SK-N-SH (cell line): ENCODE measurements at regions not wholly inside any gene's neighbourhood (a gene's known extent, or its start where the extent isn't known, plus 50 kb on each side); places are given as distances from the start of the nearest gene placed in this dataset.

ENCODE experiments used
- CTCF ChIA-PET: fragments of 300-600, 350-600 bp; formaldehyde crosslinking; extraction: SDS; loops from one replicate; lab custom pipeline; 2021; lab: Yijun Ruan, JAX
- POLR2A ChIA-PET: fragments of 350-600 bp; sonication (Branson Sonifier 250); formaldehyde crosslinking; extraction: SDS; loops from one replicate; lab custom pipeline; 2020; ENCODE audit warnings: antibody characterized with exemption, inconsistent platforms; lab: Yijun Ruan, JAX
- DNase-seq: peaks from one replicate; pipeline ENCODE4 v3.0.0; 2012
- H2AFZ ChIP-seq: fragments of 200-600 bp; sonication (generic); 2 replicates; pipeline ENCODE4 v1.8.1; 2016; ENCODE audit warnings: antibody characterized with exemption, mild to moderate bottlenecking, low read depth
- H3F3A ChIP-seq: fragments of 200-600 bp; sonication (generic); replicated peaks from 2 replicates; pipeline ENCODE3; 2016; ENCODE audit warnings: antibody characterized with exemption, mild to moderate bottlenecking; ENCODE audit not compliant: insufficient read depth
- H3K27ac ChIP-seq, 2 experiments: fragments of 200-500 bp in 1 of 2; fragments of 200-600 bp in 1 of 2; sonication (Bioruptor generic) in 1 of 2; sonication (generic), shearing (Covaris generic) in 1 of 2; 2 replicates each; pipeline versions ENCODE4 v1.5.1 to v1.6.1; 2014 to 2016; ENCODE audit warnings: low read depth in 2 of 2, inconsistent platforms in 1 of 2, low read length in 1 of 2, mild to moderate bottlenecking in 1 of 2, mixed read lengths in 1 of 2
- H3K27me3 ChIP-seq: fragments of 200-600 bp; sonication (generic), shearing (Covaris generic); 2 replicates; pipeline ENCODE4 v1.6.1; 2016; ENCODE audit warnings: mixed run types; ENCODE audit not compliant: insufficient read depth
- H3K36me3 ChIP-seq, 2 experiments: fragments of 200-500 bp in 1 of 2; fragments of 200-600 bp in 1 of 2; sonication (Bioruptor generic) in 1 of 2; sonication (generic) in 1 of 2; replicated peaks in 1 of 2; 2 replicates each; pipeline versions ENCODE3 to v1.5.1; 2014 to 2016; ENCODE audit warnings: low read length in 1 of 2, mild to moderate bottlenecking in 1 of 2; ENCODE audit not compliant: insufficient read depth in 2 of 2, control insufficient read depth in 1 of 2
- H3K4me1 ChIP-seq, 2 experiments: fragments of 200-500 bp in 1 of 2; fragments of 200-600 bp in 1 of 2; sonication (Bioruptor generic) in 1 of 2; sonication (generic), shearing (Covaris generic) in 1 of 2; 2 replicates each; pipeline versions ENCODE4 v1.5.1 to v1.6.1; 2014 to 2016; ENCODE audit warnings: low read depth in 1 of 2, low read length in 1 of 2, mixed run types in 1 of 2; ENCODE audit not compliant: insufficient read depth in 2 of 2, control insufficient read depth in 1 of 2
- H3K4me2 ChIP-seq: fragments of 200-600 bp; sonication (generic), shearing (Covaris generic); 2 replicates; pipeline ENCODE4 v1.6.1; 2017; ENCODE audit warnings: mixed run types
- H3K4me3 ChIP-seq, 2 experiments: fragments of 200-500 bp in 1 of 2; fragments of 200-600 bp in 1 of 2; sonication (Bioruptor generic) in 1 of 2; sonication (generic), shearing (Covaris generic) in 1 of 2; 2 replicates each; pipeline versions ENCODE4 v1.5.1 to v1.8.1; 2014 to 2016; ENCODE audit warnings: low read depth in 2 of 2, inconsistent platforms in 1 of 2, low read length in 1 of 2, mild to moderate bottlenecking in 1 of 2, mixed read lengths in 1 of 2, moderate library complexity in 1 of 2
- H3K79me2 ChIP-seq: fragments of 200-600 bp; sonication (generic); 2 replicates; pipeline ENCODE4 v1.8.1; 2017; ENCODE audit warnings: mild to moderate bottlenecking; ENCODE audit not compliant: insufficient read depth
- H3K9ac ChIP-seq: fragments of 200-600 bp; sonication (generic); 2 replicates; pipeline ENCODE4 v1.6.1; 2017; ENCODE audit warnings: mixed run types
- H3K9me2 ChIP-seq: fragments of 200-600 bp; sonication (generic); 2 replicates; pipeline ENCODE4 v1.6.1; 2017; ENCODE audit warnings: mixed run types
- H3K9me3 ChIP-seq: fragments of 200-600 bp; sonication (generic); 2 replicates; pipeline ENCODE4 v1.6.1; 2017; ENCODE audit warnings: mixed run types, mild to moderate bottlenecking, moderate library complexity
- H4K20me1 ChIP-seq: fragments of 200-600 bp; sonication (generic); 2 replicates; pipeline ENCODE4 v1.6.1; 2017; ENCODE audit warnings: mild to moderate bottlenecking, mixed run types; ENCODE audit not compliant: insufficient read depth
- CHD2 ChIP-seq: fragments of 150-350 bp; IDR thresholded peaks from 2 replicates; pipeline ENCODE4 v1.6.1; 2018; ENCODE audit warnings: low read length; ENCODE audit not compliant: partially characterized antibody
- CTCF ChIP-seq: fragments of 200-600 bp; sonication (generic); IDR thresholded peaks from 2 replicates; pipeline ENCODE4 v1.6.1; 2017; ENCODE audit warnings: antibody characterized with exemption, mild to moderate bottlenecking, moderate library complexity
- ELF1 ChIP-seq: IDR thresholded peaks from 2 replicates; pipeline ENCODE4 v1.4.0; 2012
- EP300 ChIP-seq, 2 experiments: IDR thresholded peaks; 2 replicates each; pipeline versions ENCODE4 v1.4.0 to v1.6.1; 2012; ENCODE audit warnings: borderline replicate concordance in 1 of 2, low read depth in 1 of 2, low read length in 1 of 2
- EZH2phosphoT487 ChIP-seq: fragments of 200-600 bp; sonication (generic); IDR thresholded peaks from 2 replicates; pipeline ENCODE4 v1.6.1; 2017; ENCODE audit warnings: low read depth, mixed run types, mild to moderate bottlenecking, antibody characterized with exemption, moderate library complexity, borderline replicate concordance
- IRF3 ChIP-seq: fragments of 150-350 bp; IDR thresholded peaks from 2 replicates; pipeline ENCODE4 v1.6.1; 2016; ENCODE audit warnings: mild to moderate bottlenecking, low read depth, low read length
- JUND ChIP-seq: IDR thresholded peaks from 2 replicates; pipeline ENCODE4 v1.4.0; 2012
- MAX ChIP-seq: IDR thresholded peaks from 2 replicates; pipeline ENCODE4 v1.4.0; 2012; ENCODE audit warnings: low read depth
- MEF2A ChIP-seq: IDR thresholded peaks from 2 replicates; pipeline ENCODE4 v1.4.0; 2012; ENCODE audit warnings: low read depth, borderline replicate concordance
- MXI1 ChIP-seq: IDR thresholded peaks from 2 replicates; pipeline ENCODE4 v1.6.1; 2012; ENCODE audit warnings: mild to moderate bottlenecking, low read depth, low read length, improper control_type of control experiment
- NFIC ChIP-seq: IDR thresholded peaks from 2 replicates; pipeline ENCODE4 v1.4.0; 2012; ENCODE audit warnings: borderline replicate concordance
- PBX3 ChIP-seq: IDR thresholded peaks from 2 replicates; pipeline ENCODE4; 2012
- POLR2AphosphoS5 ChIP-seq: IDR thresholded peaks from 2 replicates; pipeline ENCODE4 v1.6.1; 2012; ENCODE audit warnings: low read depth, low read length
- RAD21 ChIP-seq: IDR thresholded peaks from 2 replicates; pipeline ENCODE4 v1.6.1; 2012; ENCODE audit warnings: mild to moderate bottlenecking, low read length
- REST ChIP-seq: IDR thresholded peaks from 2 replicates; pipeline ENCODE4 v1.6.1; 2012; ENCODE audit warnings: mild to moderate bottlenecking, low read depth, low read length, moderate library complexity
- SMC3 ChIP-seq: IDR thresholded peaks from 2 replicates; pipeline ENCODE4 v1.6.1; 2012; ENCODE audit warnings: low read depth, low read length, improper control_type of control experiment
- TCF12 ChIP-seq: IDR thresholded peaks from 2 replicates; pipeline ENCODE4 v1.4.0; 2012
- USF2 ChIP-seq: fragments of 150-350 bp; IDR thresholded peaks from 2 replicates; pipeline ENCODE4 v1.6.1; 2017; ENCODE audit warnings: antibody characterized with exemption, low read length, low read depth, borderline replicate concordance
- YY1 ChIP-seq: IDR thresholded peaks from 2 replicates; pipeline ENCODE4 v1.4.0; 2012; ENCODE audit warnings: low read depth, mild to moderate bottlenecking
- WGBS: methylation state at CpG from one replicate; pipeline ENCODE4 v1.1.6; 2017; ENCODE audit warnings: low lambda C conversion rate; 5-methylcytosine and 5-hydroxymethylcytosine counted together

- Histone ChIP-seq H4K20me1 (no peaks in the 10 kb centered on the region), H3K36me3 (no peaks in the 10 kb centered on the region), H3K27ac (no peak overlapping the region), H3K9me2 (no peaks in the 10 kb centered on the region), H3K27me3 (no peaks in the 10 kb centered on the region), H3K4me3 (no peak overlapping the region), H3F3A (no peaks in the 10 kb centered on the region), H3K4me2 (no peak overlapping the region), H3K4me1 (no peaks in the 10 kb centered on the region), H3K79me2 (no peaks in the 10 kb centered on the region), H2AFZ (no peak overlapping the region), H3K9me3 (no peaks in the 10 kb centered on the region), H3K9ac (no peak overlapping the region)
- CTCF ChIA-PET: no interaction called here
- 6% methylated on average over 3 of the region's 3 CpGs for WGBS
- no peak for DNase-seq
- TF ChIP-seq JUND (no peak), CHD2 (no peak), PBX3 (no peak), EP300 (IDR thresholded peaks at IDR 0.05; ENCODE audit: borderline replicate concordance in 1 of 2, low read depth in 1 of 2, low read length in 1 of 2) (no peak), YY1 (no peak), NFIC (no peak), MXI1 (no peak), IRF3 (no peak), MAX (no peak), EZH2phosphoT487 (no peak), TCF12 (no peak), REST (no peak), CTCF (no peak), SMC3 (no peak), MEF2A (no peak), POLR2AphosphoS5 (no peak), ELF1 (no peak), RAD21 (no peak), USF2 (no peak)
- POLR2A ChIA-PET: no interaction called here
Observed at GRCh38 chr7:115618676-115619075, 411.9 kb downstream of the TFEC start.
